Heart left ventricle (tissue), 13 donors: ENCODE measurements at regions not wholly inside any gene's neighbourhood (a gene's known extent, or its start where the extent isn't known, plus 50 kb on each side); places are given as distances from the start of the nearest gene placed in this dataset.
"Not testable (repeated sequence)": the region's sequence is repeated elsewhere in the genome, so short reads cannot be mapped to it uniquely, and the experiment has no call there.

Experiments
- POLR2A ChIP-seq, 2 donors: fragments of 450-650 bp; IDR thresholded peaks; one replicate each; pipeline ENCODE4 v1.6.1; 2017; ENCODE audit warnings: antibody characterized with exemption in 2 of 2, mild to moderate bottlenecking in 2 of 2, moderate library complexity in 2 of 2
- TF ChIP-seq, protein P1 (sequence below), 12 donors: fragments of 200-600 bp; sonication (generic) in 4 of 12; IDR thresholded peaks; one replicate each; pipeline versions ENCODE4 v1.5.0 to v1.8.0; 2018 to 2022; ENCODE audit warnings: antibody characterized with exemption in 12 of 12, mild to moderate bottlenecking in 5 of 12
- donor health status: ischemic (EF 13 %, LVEDD 7.1; RV severe dilation, severe dysfunction).
- donor health status: DM: no; HTN: yes; CAD: no.
- donor health status: DM: no; HTN: no; CAD: no.
- donor health status: ischemic (EF 25% LVEDD 6.9; RV normal size, moderate dysfunction).
- donor health status: ischemic (EF 25% LVEDD 5.7; RV mildly dilated, moderate dysfunction).
- donor health status: ischemic (EF 35%, LVEDD 5.7; RV mildly dilated, moderate dysfunction).
- donor health status: nonischemic (EF 11% LVEDD 7.7; RV severe dilation, severe dysfunction).
- donor health status: DM: yes; HTN: yes; CAD: no.
- donor health status: PGD.
- donor health status: ischemic (EF 29% LVEDD 5.4; RV normal size, mild dysfunction).
- donor health status: nonischemic (EF 23%, LVEDD 6.1; RV moderate dilation, normal function).

DNA sequence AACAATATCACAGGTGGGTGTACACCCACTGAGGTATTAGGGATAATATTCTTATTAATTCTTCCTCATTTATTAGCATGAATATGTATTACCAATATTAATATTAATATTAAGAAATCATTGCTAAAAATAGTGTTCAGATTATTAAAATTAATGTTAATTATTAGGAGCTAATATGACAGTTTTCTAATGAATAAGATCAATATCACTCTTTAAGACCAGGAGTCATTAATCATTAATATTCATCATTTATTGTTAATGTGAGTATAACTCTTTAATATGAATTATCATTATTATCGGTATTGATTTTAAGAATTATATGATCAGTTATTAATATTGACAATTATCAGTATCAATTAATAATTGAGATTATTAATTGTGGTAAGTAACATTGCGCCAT lies 62.5 kb downstream of the DEFB131A start:
- TF ChIP-seq, protein P1, sequence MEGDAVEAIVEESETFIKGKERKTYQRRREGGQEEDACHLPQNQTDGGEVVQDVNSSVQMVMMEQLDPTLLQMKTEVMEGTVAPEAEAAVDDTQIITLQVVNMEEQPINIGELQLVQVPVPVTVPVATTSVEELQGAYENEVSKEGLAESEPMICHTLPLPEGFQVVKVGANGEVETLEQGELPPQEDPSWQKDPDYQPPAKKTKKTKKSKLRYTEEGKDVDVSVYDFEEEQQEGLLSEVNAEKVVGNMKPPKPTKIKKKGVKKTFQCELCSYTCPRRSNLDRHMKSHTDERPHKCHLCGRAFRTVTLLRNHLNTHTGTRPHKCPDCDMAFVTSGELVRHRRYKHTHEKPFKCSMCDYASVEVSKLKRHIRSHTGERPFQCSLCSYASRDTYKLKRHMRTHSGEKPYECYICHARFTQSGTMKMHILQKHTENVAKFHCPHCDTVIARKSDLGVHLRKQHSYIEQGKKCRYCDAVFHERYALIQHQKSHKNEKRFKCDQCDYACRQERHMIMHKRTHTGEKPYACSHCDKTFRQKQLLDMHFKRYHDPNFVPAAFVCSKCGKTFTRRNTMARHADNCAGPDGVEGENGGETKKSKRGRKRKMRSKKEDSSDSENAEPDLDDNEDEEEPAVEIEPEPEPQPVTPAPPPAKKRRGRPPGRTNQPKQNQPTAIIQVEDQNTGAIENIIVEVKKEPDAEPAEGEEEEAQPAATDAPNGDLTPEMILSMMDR (IDR thresholded peaks at IDR 0.05): not testable (repeated sequence)
- TF ChIP-seq POLR2A (IDR thresholded peaks at IDR 0.05): not testable (repeated sequence)
